Muscle of arm (tissue), 1 donor: ENCODE measurements at regions not wholly inside any gene's neighbourhood (a gene's known extent, or its start where the extent isn't known, plus 50 kb on each side); places are given as distances from the start of the nearest gene placed in this dataset.

Experiments
- DNase-seq: peaks from one replicate; pipeline ENCODE4 v3.0.0-alpha.2; 2013

DNA sequence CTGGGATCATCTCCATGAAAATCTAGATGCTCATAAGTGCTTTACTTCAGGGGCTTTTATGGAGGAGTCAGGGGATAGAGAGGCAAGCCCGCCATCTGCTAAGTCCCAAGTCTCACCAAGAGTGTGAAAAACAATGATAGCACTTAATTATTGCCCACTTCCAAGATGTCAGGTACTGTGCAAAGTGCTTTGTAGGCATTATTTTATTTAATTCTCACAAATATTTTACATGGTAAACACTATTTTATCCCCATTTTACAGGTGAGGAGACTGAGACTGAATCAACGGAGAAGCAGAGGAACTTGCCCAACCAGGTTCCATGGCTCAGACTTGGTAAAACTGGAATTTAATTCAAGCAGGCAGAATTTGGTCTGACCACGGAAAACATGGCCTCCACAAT is 147.5 kb downstream of the ACKR3 start:
- no peak for DNase-seq

DNA sequence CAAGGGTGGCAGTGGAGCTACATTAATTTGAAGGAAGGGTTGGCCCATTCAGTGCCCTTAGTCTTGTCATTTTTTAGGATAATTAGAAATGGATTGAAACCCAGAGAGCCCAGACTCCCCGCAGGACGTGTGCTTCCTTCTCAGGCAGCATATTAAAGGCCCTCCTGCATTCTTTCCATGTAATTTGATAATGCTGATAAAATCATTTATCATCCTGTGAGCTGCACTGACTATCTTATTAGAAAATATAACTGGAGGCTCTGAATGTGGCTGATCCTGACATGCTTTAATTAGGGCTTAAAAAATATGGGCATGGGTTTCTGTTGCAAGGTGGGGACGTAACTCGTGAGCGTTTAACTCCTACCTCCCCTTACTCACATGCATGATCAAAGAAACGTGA is 148.1 kb downstream of the ACKR3 start:
- no peak for DNase-seq

DNA sequence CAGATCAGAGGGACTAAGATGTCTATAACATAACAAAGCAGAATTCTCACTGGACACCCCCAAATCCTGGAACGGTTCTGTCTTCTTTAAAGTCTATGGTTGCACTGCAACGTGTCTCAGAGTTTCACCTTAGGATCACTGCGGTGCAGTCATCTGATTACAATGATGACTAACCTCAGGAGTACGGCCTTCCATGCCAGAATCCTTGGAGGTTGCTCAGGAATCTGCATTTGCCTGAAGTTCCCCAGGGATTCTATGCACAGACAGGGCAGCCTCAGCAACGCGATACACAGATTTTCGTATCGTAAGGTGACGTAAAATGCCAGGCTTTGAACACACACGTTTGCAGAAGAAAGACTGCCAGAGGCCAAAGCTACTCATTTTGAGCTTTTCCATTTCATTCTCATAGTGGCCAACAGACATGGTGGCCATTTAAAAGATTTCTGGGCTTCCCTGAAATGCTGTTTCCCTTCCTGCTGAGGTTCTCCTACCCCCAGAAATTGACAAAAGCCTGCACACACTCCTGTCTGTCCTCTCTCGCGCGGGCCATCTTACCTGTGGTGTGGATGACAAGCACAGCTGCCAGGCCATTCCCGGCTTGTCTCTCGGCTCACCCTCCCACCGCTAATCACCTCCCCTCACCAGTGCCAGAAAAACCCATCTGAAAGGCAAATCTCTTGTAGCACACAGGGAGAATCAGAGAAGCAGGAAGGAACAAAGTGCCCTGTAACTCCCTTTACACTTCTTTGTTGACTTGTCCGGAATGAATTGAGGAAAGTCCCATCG is 148.8 kb downstream of the ACKR3 start:
- no peak for DNase-seq

DNA sequence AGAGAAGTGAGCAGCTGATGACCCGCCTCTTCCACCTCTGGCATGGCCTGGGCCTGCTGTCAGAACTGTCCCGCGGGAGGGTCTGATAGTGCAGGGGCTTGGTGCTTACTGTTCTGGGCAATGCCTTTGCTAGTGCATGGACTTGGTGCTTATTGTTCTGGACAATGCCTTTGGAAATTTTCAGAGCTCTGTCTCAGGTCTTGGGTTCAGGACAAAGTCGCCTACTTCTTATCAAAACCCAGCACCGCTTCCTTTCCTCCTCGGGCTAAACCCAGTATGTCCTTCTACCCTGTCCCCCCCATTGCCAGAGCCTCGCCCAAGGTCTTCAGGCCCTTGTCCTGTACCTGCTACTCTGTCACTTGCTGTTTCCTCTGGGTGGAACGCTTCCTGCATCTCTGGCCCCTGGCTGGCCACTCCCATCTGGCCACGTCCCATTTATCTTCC is 149.6 kb downstream of the ACKR3 start:
- DNase-seq, result no peak

DNA sequence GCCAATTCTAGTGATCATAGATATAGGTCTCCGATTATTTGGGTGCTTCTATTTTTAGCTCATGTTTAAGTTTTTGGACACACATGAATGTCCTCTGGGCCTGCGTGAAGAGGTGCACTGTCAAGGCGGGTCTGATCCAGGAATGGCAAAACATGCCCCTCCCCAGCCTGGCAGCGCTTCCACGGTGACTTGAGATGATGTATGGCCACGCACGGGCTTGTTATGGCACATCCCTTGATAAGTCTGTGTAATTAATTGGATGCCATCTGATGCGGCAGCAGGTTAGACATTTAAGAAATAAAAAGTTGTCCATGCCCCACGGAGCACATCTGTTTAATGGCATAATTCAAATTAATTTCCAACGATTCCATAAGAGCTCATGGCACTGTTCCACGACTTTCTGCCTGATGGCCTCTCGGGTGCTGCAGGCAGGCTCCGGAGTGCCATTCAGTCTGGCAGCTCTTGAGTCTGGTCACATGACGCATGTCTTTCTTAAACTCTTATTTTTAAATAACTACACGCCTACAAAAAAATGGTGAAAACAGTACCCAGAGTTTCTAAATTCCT is 151.4 kb downstream of the ACKR3 start:
- DNase-seq, result no peak

DNA sequence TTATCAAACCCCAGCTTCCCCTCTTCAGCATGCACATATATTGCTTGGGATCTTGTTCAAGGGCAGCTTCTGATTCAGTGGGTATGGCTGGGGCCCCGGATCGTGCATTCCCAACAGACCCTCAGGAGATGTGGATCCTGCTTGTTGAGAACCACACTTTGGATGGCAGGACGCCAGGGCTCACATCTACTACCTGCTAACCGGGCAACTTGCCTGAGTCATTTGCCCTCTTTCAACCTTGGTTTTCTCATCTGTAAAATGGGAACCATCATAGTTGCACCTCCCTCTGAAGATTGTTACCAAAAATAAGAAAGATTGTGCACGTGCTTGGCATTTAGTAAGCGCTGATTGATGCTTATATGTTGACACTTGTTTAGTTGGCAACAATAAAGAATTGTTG is 154.6 kb downstream of the ACKR3 start:
- DNase-seq, result no peak

- DNase-seq, result no peak
These were observed 157.3 kb downstream of the ACKR3 start for GRCh38 chr2:236726701-236727450.

DNA sequence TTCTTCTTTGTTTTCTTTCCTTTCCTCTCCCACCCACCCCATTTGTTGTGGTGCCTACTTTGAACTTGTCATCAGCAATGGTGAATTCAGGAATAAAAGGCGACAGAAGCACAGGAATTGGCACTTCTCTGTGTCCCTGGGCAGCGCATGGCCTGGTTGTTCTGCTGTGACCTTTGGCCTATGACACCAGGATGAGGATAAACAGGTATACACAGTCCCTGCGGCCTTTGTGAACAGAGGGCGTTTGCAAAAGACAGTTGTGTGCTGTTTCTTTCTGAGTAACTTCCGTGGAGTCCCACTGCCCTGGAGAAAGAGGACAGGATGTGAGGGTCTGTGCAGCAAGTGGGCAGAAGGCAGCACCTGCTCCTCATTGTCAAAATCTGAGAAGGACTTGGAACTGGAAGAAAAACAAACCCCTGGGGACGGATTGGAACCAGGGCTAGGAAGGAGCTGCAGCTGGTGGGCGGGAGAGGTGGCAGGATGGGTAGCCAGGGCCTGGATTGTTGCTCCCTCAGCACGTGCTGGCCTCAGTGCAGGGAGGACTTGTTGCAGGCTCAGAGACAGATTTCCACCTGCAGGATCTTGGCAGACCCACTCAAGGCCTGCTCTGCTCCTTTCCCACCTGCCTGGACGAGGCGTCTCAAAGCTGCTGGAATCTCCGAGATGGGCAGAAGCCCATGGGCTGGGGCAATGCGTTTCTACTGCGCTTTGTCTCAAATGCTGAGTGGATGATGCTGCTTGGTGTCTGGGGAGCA is 159.5 kb downstream of the ACKR3 start:
- no peak for DNase-seq

GRCh38 chr2:236730393-236730792 is 160.8 kb downstream of the ACKR3 start:
- no peak for DNase-seq

GRCh38 chr2:236731767-236732580 is 162.3 kb downstream of the ACKR3 start:
- DNase-seq, result peak; percentile 70

- DNase-seq, result no peak
These were observed 163.5 kb downstream of the ACKR3 start for GRCh38 chr2:236733156-236733555.

GRCh38 chr2:236735825-236736238 is 166.2 kb downstream of the ACKR3 start:
- DNase-seq, result no peak

- DNase-seq, result no peak
These were observed 168.4 kb downstream of the ACKR3 start for GRCh38 chr2:236738030-236738429.

DNA sequence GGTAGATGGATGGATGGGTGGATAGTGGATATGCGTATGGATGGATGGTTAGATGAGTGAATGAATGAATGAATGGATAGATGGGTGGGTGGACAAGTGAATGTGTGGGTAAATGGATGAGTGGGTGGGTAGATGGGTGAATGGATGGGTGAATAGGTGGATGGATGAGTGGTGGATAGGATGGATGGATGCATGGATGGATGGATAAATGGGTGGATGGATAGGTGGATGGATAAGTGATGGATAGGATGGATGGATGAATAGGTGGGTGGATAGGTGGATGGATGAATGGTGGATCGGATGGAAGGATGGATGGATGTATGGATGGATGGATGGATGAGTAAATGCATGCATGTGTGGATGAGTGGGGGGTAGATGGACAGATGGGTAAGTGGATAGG is 169.3 kb downstream of the ACKR3 start:
- DNase-seq, result no peak

DNA sequence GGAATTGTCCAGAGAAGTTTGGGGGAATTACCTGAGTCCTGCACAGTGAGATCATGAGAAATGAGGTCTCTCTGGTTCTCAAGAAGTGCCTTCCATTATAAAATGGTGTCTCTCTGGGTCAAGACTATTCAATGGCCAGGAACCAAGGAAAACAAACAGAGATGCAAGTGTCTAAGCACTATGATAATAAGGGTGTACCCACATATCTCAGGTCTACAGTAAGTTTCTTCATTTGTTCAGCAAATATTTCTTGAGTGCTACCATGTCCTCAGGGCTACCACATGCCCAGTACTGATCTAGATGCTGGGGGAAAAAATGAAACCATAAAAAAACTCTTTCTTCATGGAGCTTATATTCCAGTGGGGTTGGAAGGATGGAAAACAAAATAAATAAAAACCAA is 170.0 kb downstream of the ACKR3 start:
- no peak for DNase-seq

- no peak for DNase-seq
These were observed 170.9 kb downstream of the ACKR3 start for GRCh38 chr2:236740506-236740905.

DNA sequence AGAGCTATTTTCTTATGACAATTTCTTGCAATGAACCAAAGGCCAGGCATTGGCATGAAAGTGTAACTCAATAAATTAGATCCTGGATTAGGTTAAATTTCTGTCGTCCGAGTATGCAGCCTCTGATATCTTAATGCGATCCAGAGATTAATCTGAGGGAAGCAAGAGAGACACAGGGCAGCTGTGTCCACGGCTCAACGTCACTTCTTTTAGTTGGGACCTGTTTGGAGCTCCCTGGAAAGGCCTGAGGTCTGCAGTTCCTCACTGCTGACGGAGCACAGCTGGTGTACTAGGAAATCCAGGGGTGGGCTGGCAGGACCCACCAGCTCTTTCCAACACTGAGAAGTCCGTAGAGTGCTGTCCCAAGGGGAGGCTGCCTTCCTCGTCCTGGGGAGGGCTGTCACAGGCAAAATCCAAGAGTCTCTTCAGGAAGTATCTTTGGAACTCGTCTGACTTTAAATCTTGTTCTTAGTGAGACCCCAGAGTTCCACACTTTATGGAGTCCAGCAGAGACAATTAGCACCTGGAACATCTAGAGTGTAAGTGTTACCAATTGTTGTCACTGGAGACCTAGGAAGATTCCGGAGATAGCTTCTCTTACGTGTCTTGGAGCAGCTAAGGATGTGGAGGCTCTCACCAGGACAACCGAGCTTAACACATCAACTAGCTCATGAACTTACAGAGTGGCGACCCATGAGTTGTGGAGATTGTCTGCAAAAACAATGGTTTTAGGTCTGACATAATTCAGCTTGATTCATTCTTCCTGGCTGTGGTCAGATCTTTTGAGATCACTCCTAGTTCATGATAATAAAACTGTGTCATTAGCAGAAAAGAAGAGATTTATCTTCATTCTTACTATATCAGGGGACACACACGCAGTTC is 173.7 kb downstream of the ACKR3 start:
- DNase-seq, result no peak

DNA sequence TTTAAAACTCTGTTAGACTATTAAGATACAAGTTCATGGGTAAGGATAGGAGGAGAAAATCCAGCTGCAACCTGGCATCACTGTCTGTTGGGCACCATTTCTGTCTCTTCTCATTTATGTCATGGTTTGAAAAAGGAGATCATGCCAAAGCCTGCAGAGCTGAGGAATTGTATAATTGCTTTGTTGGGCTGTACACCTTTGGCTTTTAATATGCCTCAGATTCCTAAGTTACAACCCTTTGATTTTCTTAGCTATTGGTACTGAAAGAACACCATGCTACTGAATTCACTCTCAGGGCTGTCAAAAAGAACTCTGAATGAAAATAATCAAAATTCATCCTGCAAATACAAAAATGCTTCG is 174.3 kb downstream of the ACKR3 start:
- DNase-seq, result no peak

DNA sequence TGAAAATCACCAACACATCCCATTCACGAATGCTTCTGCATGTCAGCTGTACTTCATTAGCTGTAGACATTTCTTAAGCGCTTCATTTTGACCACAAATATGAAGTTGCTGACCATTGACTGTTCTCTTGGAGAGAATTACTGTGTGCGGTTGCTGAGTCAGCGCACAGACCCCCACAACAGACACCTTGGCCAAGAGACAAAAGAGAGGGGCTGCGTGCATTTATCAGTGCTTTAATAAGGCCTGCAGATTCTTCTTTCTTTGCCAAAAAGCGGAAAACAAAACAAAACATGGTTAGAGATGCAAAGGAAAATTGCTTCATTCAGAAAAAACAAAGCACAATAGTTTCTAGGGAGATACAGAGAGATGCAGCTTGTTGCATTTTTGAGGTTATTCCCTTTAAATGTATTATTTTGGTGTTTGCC is 174.7 kb downstream of the ACKR3 start:
- DNase-seq, result no peak

DNA sequence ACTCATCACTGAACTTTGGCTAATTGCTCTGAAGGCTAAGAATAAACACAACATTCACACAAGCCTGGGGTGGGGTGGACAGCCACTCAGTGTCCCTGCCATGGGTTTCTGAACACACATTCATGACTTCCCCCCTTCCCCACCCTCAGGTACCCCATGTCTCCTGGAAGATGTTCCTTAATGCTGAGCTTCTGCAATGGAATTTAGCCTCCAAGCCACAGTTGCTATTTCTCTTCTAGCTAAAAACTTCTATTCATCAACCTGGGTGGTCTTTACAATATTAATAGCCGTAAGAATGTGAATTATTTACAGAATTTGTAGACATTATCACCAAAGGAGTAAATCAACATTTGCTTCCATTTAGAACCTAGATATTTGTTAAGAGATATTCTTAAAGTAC is 175.1 kb downstream of the ACKR3 start:
- DNase-seq, result no peak
